ENCODE measurements at regions not wholly inside any gene's neighbourhood (a gene's known extent, or its start where the extent isn't known, plus 50 kb on each side); places are given as distances from the start of the nearest gene placed in this dataset.
"Not testable (repeated sequence)": the region's sequence is repeated elsewhere in the genome, so short reads cannot be mapped to it uniquely, and the experiment has no call there.

- not testable (repeated sequence) for DNase-seq
Observed at GRCh38 chr1:196366-196765, 255.1 kb downstream of the OR4F29 start.

GRCh38 chr1:191296-192049 lies 260.0 kb downstream of the OR4F29 start:
- peak; percentile 1 for DNase-seq

- DNase-seq: not testable (repeated sequence)
Observed at GRCh38 chr1:190678-191077, 260.8 kb downstream of the OR4F29 start.

- DNase-seq: not testable (repeated sequence)
Observed at GRCh38 chr1:189915-190314, 261.6 kb downstream of the OR4F29 start.

GRCh38 chr1:189270-189669 lies 262.2 kb downstream of the OR4F29 start:
- DNase-seq: not testable (repeated sequence)

GRCh38 chr1:187298-187697 lies 264.2 kb downstream of the OR4F29 start:
- DNase-seq: not testable (repeated sequence)

- DNase-seq: peak; percentile 2
Observed at GRCh38 chr1:186691-187131, 264.8 kb downstream of the OR4F29 start.

GRCh38 chr1:186223-186622 lies 265.3 kb downstream of the OR4F29 start:
- not testable (repeated sequence) for DNase-seq

- DNase-seq: not testable (repeated sequence)
Observed at GRCh38 chr1:185526-185925, 266.0 kb downstream of the OR4F29 start.

GRCh38 chr1:184336-184686 lies 267.2 kb downstream of the OR4F29 start:
- DNase-seq: not testable (repeated sequence)

- DNase-seq: not testable (repeated sequence)
Observed at GRCh38 chr1:183620-184335, 267.7 kb downstream of the OR4F29 start.

- DNase-seq: not testable (repeated sequence)
Observed at GRCh38 chr1:183081-183480, 268.4 kb downstream of the OR4F29 start.

GRCh38 chr1:182631-183030 lies 268.8 kb downstream of the OR4F29 start:
- DNase-seq: peak; percentile 0

- peak; percentile 71 for DNase-seq
Observed at GRCh38 chr1:181247-182216, 269.9 kb downstream of the OR4F29 start.

GRCh38 chr1:180749-181205 lies 270.7 kb downstream of the OR4F29 start:
- DNase-seq: peak; percentile 30

GRCh38 chr1:138842-139241 lies 312.6 kb downstream of the OR4F29 start:
- not testable (repeated sequence) for DNase-seq

- DNase-seq: not testable (repeated sequence)
Observed at GRCh38 chr1:137664-138063, 313.8 kb downstream of the OR4F29 start.

- DNase-seq: not testable (repeated sequence)
Observed at GRCh38 chr1:136344-136932, 315.0 kb downstream of the OR4F29 start.

GRCh38 chr1:134936-135335 lies 316.5 kb downstream of the OR4F29 start:
- DNase-seq: not testable (repeated sequence)

GRCh38 chr1:118440-118839 lies 333.0 kb downstream of the OR4F29 start:
- DNase-seq: not testable (repeated sequence)

GRCh38 chr1:115534-115933 lies 335.9 kb downstream of the OR4F29 start:
- not testable (repeated sequence) for DNase-seq

- DNase-seq: not testable (repeated sequence)
Observed at GRCh38 chr1:104776-105175, 346.7 kb downstream of the OR4F29 start.

All from hematopoietic multipotent progenitor cell treated with erythropoietin and hydrocortisone succinate and interleukin-3 and kit ligand, for 6 days (in vitro differentiated cells).